ENCODE measurements at regions not wholly inside any gene's neighbourhood (a gene's known extent, or its start where the extent isn't known, plus 50 kb on each side); places are given as distances from the start of the nearest gene placed in this dataset.

GRCh38 chr19:31664096-31664495 is 314.9 kb upstream of the TSHZ3 start:
- no peak for DNase-seq (ENCODE audit: low spot score)

GRCh38 chr19:31664997-31665396 is 315.8 kb upstream of the TSHZ3 start:
- no peak for DNase-seq (ENCODE audit: low spot score)

- DNase-seq (ENCODE audit: low spot score): no peak
Observed at GRCh38 chr19:31666126-31666525, 316.9 kb upstream of the TSHZ3 start.

GRCh38 chr19:31667106-31667505 is 317.9 kb upstream of the TSHZ3 start:
- no peak for DNase-seq (ENCODE audit: low spot score)

GRCh38 chr19:31668921-31669320 is 319.7 kb upstream of the TSHZ3 start:
- no peak for DNase-seq (ENCODE audit: low spot score)

GRCh38 chr19:31670931-31671330 is 321.7 kb upstream of the TSHZ3 start:
- DNase-seq (ENCODE audit: low spot score): no peak

GRCh38 chr19:31671411-31672035 is 322.3 kb upstream of the TSHZ3 start:
- DNase-seq (ENCODE audit: low spot score): no peak

GRCh38 chr19:31674503-31675192 is 325.4 kb upstream of the TSHZ3 start:
- DNase-seq (ENCODE audit: low spot score): no peak

GRCh38 chr19:31675193-31675913 is 326.1 kb upstream of the TSHZ3 start:
- no peak for DNase-seq (ENCODE audit: low spot score)

- DNase-seq (ENCODE audit: low spot score): no peak
Observed at GRCh38 chr19:31676271-31677004, 327.2 kb upstream of the TSHZ3 start.

- DNase-seq (ENCODE audit: low spot score): no peak
Observed at GRCh38 chr19:31678421-31678820, 329.2 kb upstream of the TSHZ3 start.

- no peak for DNase-seq (ENCODE audit: low spot score)
Observed at GRCh38 chr19:31681121-31681520, 331.9 kb upstream of the TSHZ3 start.

- DNase-seq (ENCODE audit: low spot score): no peak
Observed at GRCh38 chr19:31693131-31693932, 344.1 kb upstream of the TSHZ3 start.

GRCh38 chr19:31693933-31694269 is 344.7 kb upstream of the TSHZ3 start:
- DNase-seq (ENCODE audit: low spot score): no peak

GRCh38 chr19:31694761-31695160 is 345.5 kb upstream of the TSHZ3 start:
- no peak for DNase-seq (ENCODE audit: low spot score)

GRCh38 chr19:31699421-31699820 is 350.2 kb upstream of the TSHZ3 start:
- DNase-seq (ENCODE audit: low spot score): no peak

GRCh38 chr19:31701146-31701545 is 351.9 kb upstream of the TSHZ3 start:
- DNase-seq (ENCODE audit: low spot score): no peak

- no peak for DNase-seq (ENCODE audit: low spot score)
Observed at GRCh38 chr19:31705656-31706055, 356.4 kb upstream of the TSHZ3 start.

- DNase-seq (ENCODE audit: low spot score): no peak
Observed at GRCh38 chr19:31706131-31706530, 356.9 kb upstream of the TSHZ3 start.

GRCh38 chr19:31706691-31707620 is 357.7 kb upstream of the TSHZ3 start:
- DNase-seq (ENCODE audit: low spot score): no peak

GRCh38 chr19:31708520-31708919 is 359.3 kb upstream of the TSHZ3 start:
- DNase-seq (ENCODE audit: low spot score): no peak
